ENCODE measurements at regions not wholly inside any gene's neighbourhood (a gene's known extent, or its start where the extent isn't known, plus 50 kb on each side); places are given as distances from the start of the nearest gene placed in this dataset.
"Not testable (repeated sequence)": the region's sequence is repeated elsewhere in the genome, so short reads cannot be mapped to it uniquely, and the experiment has no call there.

DNA sequence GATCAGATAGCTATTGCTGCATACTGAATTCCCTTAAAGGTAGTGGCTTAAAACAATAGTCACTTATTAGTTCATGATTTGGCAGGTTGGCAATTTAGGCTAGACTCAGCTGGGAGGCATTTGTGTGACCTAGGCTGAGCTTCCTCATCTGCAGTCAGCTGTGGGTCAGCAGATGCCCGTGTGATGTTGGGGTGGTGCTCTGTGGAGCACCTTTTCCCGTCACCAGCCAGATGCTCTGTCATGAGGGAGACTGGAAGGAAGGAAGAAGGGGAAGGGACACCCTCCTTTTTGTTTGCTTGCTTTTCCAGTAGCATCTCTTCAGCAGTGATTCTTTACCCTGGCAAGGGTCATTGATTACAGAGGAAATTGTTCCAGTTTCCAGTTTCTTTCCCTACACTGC lies 99.1 kb downstream of the NPIPB5 start:
- DNase-seq; H3K9me3 ChIP-seq; H3K4me3 ChIP-seq; H3K27ac ChIP-seq; intact Hi-C loops (cut with DNase I; ENCODE audit: low total_unique reads); H3K4me1 ChIP-seq; H3K27me3 ChIP-seq; H3K36me3 ChIP-seq (ENCODE audit: low read depth, missing control alignments): not testable (repeated sequence)
- WGBS, 2 donors = 80% methylated on average over 2 of the region's 2 CpGs; no CpG with 5 or more reads in 1 of the 2 donors

DNA sequence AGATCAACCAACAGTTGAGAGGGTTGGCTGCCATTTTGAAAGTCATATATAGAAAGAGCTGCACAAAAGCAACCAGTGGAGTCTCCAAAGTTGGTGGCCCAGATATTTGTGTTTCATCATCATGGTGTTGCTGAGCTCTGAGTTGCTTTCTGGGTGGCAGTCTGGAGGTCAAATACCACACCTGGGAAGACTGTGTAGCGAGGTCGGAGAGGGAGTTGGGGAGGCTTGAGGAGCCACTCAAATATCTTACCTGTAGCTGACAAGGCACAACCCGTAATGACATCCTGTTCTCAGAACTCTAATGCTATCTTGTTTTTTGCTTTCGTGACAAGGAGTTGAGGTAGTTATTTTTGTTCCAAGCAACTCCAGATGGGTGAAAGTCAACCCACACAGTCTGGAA lies 100.4 kb downstream of the NPIPB5 start:
- DNase-seq; H3K36me3 ChIP-seq (ENCODE audit: low read depth, missing control alignments); H3K4me1 ChIP-seq; H3K27me3 ChIP-seq; H3K4me3 ChIP-seq; intact Hi-C loops (cut with DNase I; ENCODE audit: low total_unique reads); H3K9me3 ChIP-seq; H3K27ac ChIP-seq: not testable (repeated sequence)
- 88 to 93% methylated on average over 4 of the region's 4 CpGs for WGBS, 2 donors

DNA sequence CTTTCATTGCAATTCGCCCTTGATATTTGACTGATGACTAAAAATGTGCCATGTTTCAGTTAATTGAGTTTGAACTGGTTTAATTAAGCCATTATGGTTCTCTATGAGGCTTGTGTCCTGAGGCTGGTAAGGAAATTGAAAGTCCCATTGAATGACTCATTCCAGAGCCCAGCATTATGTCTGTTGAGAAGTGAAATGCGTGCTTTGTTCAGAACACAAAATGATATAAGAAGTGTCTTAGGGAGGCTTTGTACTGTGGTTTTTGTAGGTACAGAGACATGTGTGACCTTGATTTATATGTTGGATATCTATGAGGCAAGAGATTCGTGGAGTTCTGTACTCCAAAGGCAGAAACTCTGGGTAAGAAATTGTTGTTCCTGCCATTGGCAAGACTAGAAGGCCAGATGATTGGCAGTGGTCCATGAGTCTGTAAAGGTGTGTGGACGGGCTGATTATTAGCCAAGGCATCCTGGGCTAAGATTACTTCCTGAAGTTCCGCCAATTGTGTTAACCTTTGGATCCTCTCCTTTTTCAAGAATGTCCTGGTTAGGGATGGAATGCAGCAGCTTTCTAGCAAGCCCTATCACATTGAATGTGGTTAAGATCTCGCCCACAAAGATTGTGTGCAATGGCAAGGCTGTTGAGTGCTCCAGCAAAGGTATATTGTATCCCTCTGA lies 103.7 kb downstream of the NPIPB5 start:
- Histone ChIP-seq H3K9me3 (no peaks in the 10 kb centered on the region), H3K27me3 (no peaks in the 10 kb centered on the region), H3K4me1 (no peaks in the 10 kb centered on the region), H3K4me3 (no peak overlapping the region), H3K27ac (no peak overlapping the region), H3K36me3 (ENCODE audit: low read depth, missing control alignments) (no peaks in the 10 kb centered on the region)
- WGBS, 2 donors = 76 to 77% methylated on average over 6 of the region's 6 CpGs
- DNase-seq = no peak
- intact Hi-C loops (cut with DNase I; ENCODE audit: low total_unique reads) = no loop called here
- no peak for TF ChIP-seq POLR2A (IDR thresholded peaks at IDR 0.05)
- TF ChIP-seq, protein P1, sequence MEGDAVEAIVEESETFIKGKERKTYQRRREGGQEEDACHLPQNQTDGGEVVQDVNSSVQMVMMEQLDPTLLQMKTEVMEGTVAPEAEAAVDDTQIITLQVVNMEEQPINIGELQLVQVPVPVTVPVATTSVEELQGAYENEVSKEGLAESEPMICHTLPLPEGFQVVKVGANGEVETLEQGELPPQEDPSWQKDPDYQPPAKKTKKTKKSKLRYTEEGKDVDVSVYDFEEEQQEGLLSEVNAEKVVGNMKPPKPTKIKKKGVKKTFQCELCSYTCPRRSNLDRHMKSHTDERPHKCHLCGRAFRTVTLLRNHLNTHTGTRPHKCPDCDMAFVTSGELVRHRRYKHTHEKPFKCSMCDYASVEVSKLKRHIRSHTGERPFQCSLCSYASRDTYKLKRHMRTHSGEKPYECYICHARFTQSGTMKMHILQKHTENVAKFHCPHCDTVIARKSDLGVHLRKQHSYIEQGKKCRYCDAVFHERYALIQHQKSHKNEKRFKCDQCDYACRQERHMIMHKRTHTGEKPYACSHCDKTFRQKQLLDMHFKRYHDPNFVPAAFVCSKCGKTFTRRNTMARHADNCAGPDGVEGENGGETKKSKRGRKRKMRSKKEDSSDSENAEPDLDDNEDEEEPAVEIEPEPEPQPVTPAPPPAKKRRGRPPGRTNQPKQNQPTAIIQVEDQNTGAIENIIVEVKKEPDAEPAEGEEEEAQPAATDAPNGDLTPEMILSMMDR (IDR thresholded peaks at IDR 0.05) = no peak

DNA sequence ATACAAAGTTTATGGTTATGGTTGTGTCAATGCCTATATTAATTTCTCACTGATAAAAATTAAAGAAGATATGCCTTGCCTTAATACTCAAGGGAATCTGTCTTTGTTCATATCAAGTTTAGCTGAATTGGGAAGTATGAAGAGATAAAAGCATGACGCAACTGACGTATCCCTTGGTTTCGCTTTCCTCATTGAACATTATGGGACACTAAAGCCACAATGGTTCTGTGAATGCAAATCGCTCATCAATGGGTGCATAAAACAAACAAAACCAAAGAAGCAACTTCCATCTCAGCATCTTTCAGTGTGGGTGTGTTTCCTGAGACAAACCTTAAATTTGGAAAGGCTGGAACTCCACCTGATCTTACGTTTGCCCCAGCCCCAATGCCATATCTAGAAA lies 108.2 kb downstream of the NPIPB5 start:
- WGBS, 2 donors = 64 to 83% methylated on average over 5 of the region's 5 CpGs
- TF ChIP-seq POLR2A (IDR thresholded peaks at IDR 0.05) = no peak
- TF ChIP-seq, protein P1 (IDR thresholded peaks at IDR 0.05) = no peak
- Histone ChIP-seq H3K4me1 (no peaks in the 10 kb centered on the region), H3K36me3 (ENCODE audit: low read depth, missing control alignments) (no peaks in the 10 kb centered on the region), H3K9me3 (no peaks in the 10 kb centered on the region), H3K27ac (no peak overlapping the region), H3K27me3 (no peaks in the 10 kb centered on the region), H3K4me3 (no peak overlapping the region)
- intact Hi-C loops (cut with DNase I; ENCODE audit: low total_unique reads) = no loop called here
- no peak for DNase-seq

DNA sequence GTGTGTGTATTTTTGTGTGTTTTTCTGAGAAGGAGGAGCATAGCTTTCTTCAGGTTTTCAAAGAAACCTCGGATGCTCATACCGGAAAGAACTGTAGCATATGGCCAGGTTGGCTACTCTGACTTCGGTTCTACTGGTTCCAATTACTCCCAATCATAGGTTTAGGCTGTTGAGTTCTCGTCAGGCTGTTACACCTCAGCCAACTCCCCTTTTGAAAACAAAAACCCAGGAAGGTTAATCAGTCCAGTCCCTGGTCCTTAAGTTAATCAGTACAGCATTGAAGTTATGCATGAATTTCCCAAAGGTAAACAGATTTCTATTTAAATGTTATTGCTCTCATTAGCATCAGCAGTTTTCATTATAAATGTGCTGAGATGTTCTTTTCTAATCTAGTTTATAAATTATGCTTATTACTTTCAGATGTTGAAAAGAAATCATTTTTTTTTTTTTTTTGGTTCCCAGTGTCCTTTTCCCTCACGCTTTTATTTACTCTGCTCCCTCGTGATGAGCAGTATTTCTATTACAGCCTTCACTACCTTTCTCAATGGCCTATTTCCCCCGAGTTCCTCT lies 111.0 kb downstream of the NPIPB5 start:
- no peak overlapping the region for H3K4me3 ChIP-seq
- no peak overlapping the region for H3K27ac ChIP-seq
- intact Hi-C loops (cut with DNase I; ENCODE audit: low total_unique reads) = no loop called here
- WGBS, 2 donors = 55 to 68% methylated on average over 7 of the region's 7 CpGs
- no peak for TF ChIP-seq POLR2A (IDR thresholded peaks at IDR 0.05)
- TF ChIP-seq, protein P1 (IDR thresholded peaks at IDR 0.05) = no peak
- no peaks in the 10 kb centered on the region for H3K36me3 ChIP-seq (ENCODE audit: low read depth, missing control alignments)
- DNase-seq = no peak
- H3K4me1 ChIP-seq = no peaks in the 10 kb centered on the region
- no peaks in the 10 kb centered on the region for H3K9me3 ChIP-seq
- no peaks in the 10 kb centered on the region for H3K27me3 ChIP-seq

DNA sequence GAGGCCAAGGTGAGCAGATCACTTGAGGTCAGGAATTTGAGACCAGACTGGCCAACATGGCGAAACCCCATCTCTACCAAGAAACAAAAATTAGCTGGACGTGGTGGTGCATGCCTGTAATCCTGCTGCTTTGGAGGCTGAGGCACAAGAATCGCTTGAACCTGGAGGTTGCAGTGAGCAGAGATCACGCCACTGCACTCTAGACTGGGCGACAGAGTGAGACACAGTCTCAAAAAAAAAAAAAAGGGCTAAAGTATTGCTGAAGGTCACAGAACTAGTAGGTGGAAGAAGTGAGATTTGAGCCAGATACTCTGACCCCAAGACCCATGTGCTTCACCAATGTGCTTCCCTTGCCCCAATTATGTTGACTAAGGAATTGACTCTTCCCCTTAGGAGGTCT lies 112.0 kb downstream of the NPIPB5 start:
- Histone ChIP-seq H3K36me3 (ENCODE audit: low read depth, missing control alignments) (no peaks in the 10 kb centered on the region), H3K9me3 (no peaks in the 10 kb centered on the region)

More for the DNA sequence above, 112.0 kb downstream of the NPIPB5 start:
- H3K4me1 ChIP-seq = no peaks in the 10 kb centered on the region
- intact Hi-C loops (cut with DNase I; ENCODE audit: low total_unique reads) = no loop called here
- H3K27ac ChIP-seq = no peak overlapping the region
- H3K27me3 ChIP-seq = no peaks in the 10 kb centered on the region
- TF ChIP-seq POLR2A (IDR thresholded peaks at IDR 0.05) = no peak
- TF ChIP-seq, protein P1 (IDR thresholded peaks at IDR 0.05) = no peak
- H3K4me3 ChIP-seq = no peak overlapping the region
- no peak for DNase-seq
- 84 to 85% methylated on average over 5 of the region's 5 CpGs for WGBS, 2 donors

Data from testis (tissue), 2 donors.